K562 (cell line): ENCODE measurements at regions not wholly inside any gene's neighbourhood (a gene's known extent, or its start where the extent isn't known, plus 50 kb on each side); places are given as distances from the start of the nearest gene placed in this dataset.

Experiments used
- ATAC-seq: fragments of 200-7000 bp; cut with Tn5 transposase; 3 replicates; pipeline ENCODE4 v1.9.1; 2020; ENCODE audit warnings: moderate library complexity
- BruUV-seq: library from RNA; stranded (reverse); fragments of 400-500 nt; replicated peaks from 2 replicates; lab custom pipeline; 2021; lab: Mats Ljungman, UMichigan
- CTCF ChIA-PET: fragments of 300-600 bp; formaldehyde crosslinking; extraction: SDS; loops from one replicate; lab custom pipeline; 2021; ENCODE audit warnings: low intra/inter-chr PET ratio; lab: Yijun Ruan, JAX
- POLR2A ChIA-PET: fragments of 300-600, 350-650 bp; sonication (Branson Sonifier 250); formaldehyde crosslinking; extraction: SDS; loops from one replicate; lab custom pipeline; 2021; ENCODE audit warnings: antibody characterized with exemption, inconsistent platforms; lab: Yijun Ruan, JAX
- DNase-seq, 4 experiments: peaks; one replicate each; pipeline versions ENCODE4 v3.0.0 to v3.0.0-alpha.2; 2011 to 2018; ENCODE audit warnings: low spot score in 3 of 4, mixed read lengths in 3 of 4; ENCODE audit errors: extremely low read depth in 1 of 4
- FAIRE-seq: peaks from 2 replicates; lab custom pipeline; 2011; peaks lifted over from hg19 to GRCh38; lab: Jason Lieb, UNC
- H2AFZ ChIP-seq: 2 replicates; pipeline ENCODE4 v1.6.0; 2011; ENCODE audit warnings: low read depth, low read length, control low read depth, inconsistent platforms
- H3K27ac ChIP-seq: fragments of 200-600 bp; 3 replicates; pipeline ENCODE4 v1.8.0; 2011; ENCODE audit warnings: low read depth, mild to moderate bottlenecking, control low read depth, inconsistent platforms, low read length, moderate library complexity, mixed read lengths; ENCODE audit errors: extremely low read depth
- H3K27me3 ChIP-seq, 2 experiments: fragments of 300-600 bp in 1 of 2; 2 replicates in 1 of 2; 3 replicates in 1 of 2; pipeline versions ENCODE4 v1.6.0 to v1.8.0; 2011; ENCODE audit warnings: inconsistent platforms in 2 of 2, low read length in 2 of 2, mild to moderate bottlenecking in 1 of 2, mixed read lengths in 1 of 2, moderate library complexity in 1 of 2; ENCODE audit not compliant: control insufficient read depth in 2 of 2, insufficient read depth in 2 of 2
- H3K36me3 ChIP-seq: fragments of 300-600 bp; 3 replicates; pipeline ENCODE4 v1.8.0; 2011; ENCODE audit warnings: mild to moderate bottlenecking, low read length, inconsistent platforms; ENCODE audit not compliant: control insufficient read depth, insufficient read depth
- H3K4me1 ChIP-seq, 2 experiments: fragments of 200-600 bp in 1 of 2; replicated peaks in 1 of 2; 2 replicates in 1 of 2; 3 replicates in 1 of 2; pipeline versions ENCODE4 v1.5.1 to v1.8.0; 2011; ENCODE audit warnings: inconsistent platforms in 2 of 2, low read length in 2 of 2, mild to moderate bottlenecking in 1 of 2, mixed read lengths in 1 of 2, moderate library complexity in 1 of 2; ENCODE audit not compliant: control insufficient read depth in 2 of 2, insufficient read depth in 2 of 2
- H3K4me2 ChIP-seq: 2 replicates; pipeline ENCODE4 v1.6.1; 2011; ENCODE audit warnings: low read length, control low read depth, inconsistent platforms, mixed read lengths; ENCODE audit not compliant: insufficient read depth
- H3K4me3 ChIP-seq: fragments of 200-600 bp; sonication (generic), shearing (Covaris generic); 2 replicates; pipeline ENCODE4 v1.5.1; 2016; ENCODE audit warnings: control low read depth, inconsistent platforms
- H3K79me2 ChIP-seq: fragments of 200-600 bp; 3 replicates; pipeline ENCODE4 v1.8.0; 2011; ENCODE audit warnings: low read length, inconsistent platforms; ENCODE audit not compliant: control insufficient read depth, insufficient read depth
- H3K9ac ChIP-seq, 2 experiments: 2 replicates each; pipeline versions ENCODE4 v1.6.0 to v1.6.1; 2011; ENCODE audit warnings: low read depth in 2 of 2, low read length in 2 of 2, control low read depth in 1 of 2, inconsistent platforms in 1 of 2, mild to moderate bottlenecking in 1 of 2, mixed read lengths in 1 of 2; ENCODE audit not compliant: insufficient read depth in 1 of 2
- H3K9me1 ChIP-seq: one replicate; pipeline ENCODE4 v1.6.0; 2011; ENCODE audit warnings: inconsistent platforms, mild to moderate bottlenecking, low read length, moderate library complexity; ENCODE audit not compliant: control insufficient read depth, insufficient read depth
- H3K9me3 ChIP-seq: replicated peaks from 2 replicates; pipeline ENCODE4 v1.5.1; 2011; ENCODE audit warnings: low read depth, low read length, inconsistent platforms; ENCODE audit not compliant: control insufficient read depth, insufficient read depth
- H4K20me1 ChIP-seq: replicated peaks from 2 replicates; pipeline ENCODE4 v1.6.1; 2011; ENCODE audit warnings: low read length, inconsistent platforms, mixed read lengths; ENCODE audit not compliant: control insufficient read depth, insufficient read depth
- ASH1L ChIP-seq: fragments of 450-650 bp; IDR thresholded peaks from 2 replicates; pipeline ENCODE4 v1.6.1; 2018; ENCODE audit warnings: borderline replicate concordance, mild to moderate bottlenecking, low read depth; ENCODE audit not compliant: partially characterized antibody
- CC2D1A ChIP-seq: fragments of 450-650 bp; IDR thresholded peaks from 2 replicates; pipeline ENCODE4 v1.6.1; 2017; ENCODE audit warnings: mild to moderate bottlenecking
- ETS1 ChIP-seq: conservative IDR thresholded peaks from 2 replicates; pipeline ENCODE4 v1.6.1; 2011; ENCODE audit warnings: low read depth, mild to moderate bottlenecking, low read length; ENCODE audit not compliant: control insufficient read depth
- GABPB1 ChIP-seq: sonication (generic); formaldehyde crosslinking; IDR thresholded peaks from 2 replicates; pipeline ENCODE4 v1.8.0; 2022; ENCODE audit warnings: mild to moderate bottlenecking, missing genetic modification reagents
- MAFF ChIP-seq: IDR thresholded peaks from 2 replicates; pipeline ENCODE4 v1.6.1; 2012; ENCODE audit warnings: low read length, improper control_type of control experiment
- MEF2A ChIP-seq: IDR thresholded peaks from 2 replicates; pipeline ENCODE4 v1.6.1; 2011; ENCODE audit warnings: low read depth, mild to moderate bottlenecking, low read length, moderate library complexity; ENCODE audit not compliant: control insufficient read depth
- SAFB2 ChIP-seq: fragments of 200-400 bp; formaldehyde crosslinking; IDR thresholded peaks from 2 replicates; pipeline ENCODE4 v1.6.1; 2018; ENCODE audit warnings: borderline replicate concordance, low read length, low read depth, moderate library complexity; ENCODE audit not compliant: severe bottlenecking
- SAP30 ChIP-seq: fragments of 200-600 bp; sonication (generic); IDR thresholded peaks from 2 replicates; pipeline ENCODE4 v1.6.1; 2012; ENCODE audit warnings: borderline replicate concordance, low read depth, mild to moderate bottlenecking, moderate library complexity, low read length, control low read depth, inconsistent platforms; ENCODE audit not compliant: insufficient read depth, poor library complexity, severe bottlenecking
- ZNF41 ChIP-seq: fragments of 250-450 bp; sonication (Bioruptor Pico); conservative IDR thresholded peaks from 2 replicates; pipeline ENCODE4 v1.4.0; 2020; ENCODE audit warnings: mild to moderate bottlenecking
- ZNF644 ChIP-seq: fragments of 200-800 bp; sonication (Bioruptor generic); IDR thresholded peaks from 2 replicates; pipeline ENCODE4 v1.6.1; 2016; ENCODE audit warnings: low read depth, missing genetic modification characterization, missing compliant biosample characterization
- WGBS: fragments of 100-300 bp; shearing (Covaris generic); methylation state at CpG from one replicate; pipeline ENCODE4 v1.1.6; 2016; ENCODE audit warnings: low coverage, mixed read lengths; ENCODE audit not compliant: insufficient coverage; ENCODE audit errors: missing lambda C conversion rate; 5-methylcytosine and 5-hydroxymethylcytosine counted together
- in situ Hi-C: fragments of 300-500 bp; cut with MboI; formaldehyde crosslinking; loops from 4 replicates; pipeline ENCODE4 v1.15.0; 2018; ENCODE audit warnings: inconsistent platforms, mixed read lengths
- intact Hi-C: fragments of 100-400 bp; cut with micrococcal nuclease; formaldehyde crosslinking; loops from 2 replicates; pipeline ENCODE4 v1.14.2; 2022

- intact Hi-C loops (no loop called here), in situ Hi-C loops (no loop called here)
- H3K4me3 ChIP-seq: no peak overlapping the region
- WGBS: 0% methylated on average over 2 of the region's 2 CpGs
- H3K4me1 ChIP-seq: no peaks in the 10 kb centered on the region
- no peaks in the 10 kb centered on the region for H3K36me3 ChIP-seq
- no TSS peak for BruUV-seq
- ATAC-seq (no peak), DNase-seq (no peak), FAIRE-seq (no peak)
- H3K9me3 ChIP-seq: no peaks in the 10 kb centered on the region
- H3K27ac ChIP-seq: no peak overlapping the region
- H4K20me1 ChIP-seq: no peaks in the 10 kb centered on the region
- TF ChIP-seq CC2D1A (no peak), SAFB2 (no peak), SAP30 (no peak), ETS1 (no peak), MAFF (no peak), GABPB1 (no peak), ZNF644 (tag) (no peak), ASH1L (no peak), ZNF41 (CRISPR knock-in tag) (no peak), MEF2A (no peak)
- H3K79me2 ChIP-seq: no peaks in the 10 kb centered on the region
- no peak overlapping the region for H3K9ac ChIP-seq
- no peaks in the 10 kb centered on the region for H3K9me1 ChIP-seq
- no peaks in the 10 kb centered on the region for H3K27me3 ChIP-seq
- ChIA-PET POLR2A (interaction anchor here (0.6 kb wide), 1 partner anchor 20 kb away, joined by 4 read pairs; no protein-coding TSS in a partner anchor), CTCF (no interaction called here)
- H3K4me2 ChIP-seq: no peak overlapping the region
- H2AFZ ChIP-seq: no peak overlapping the region
Measured at GRCh38 chr6:112560651-112561050, 213.5 kb downstream of the RFPL4B start.
